NCI-H2081 (cell line): ENCODE measurements at regions not wholly inside any gene's neighbourhood (a gene's known extent, or its start where the extent isn't known, plus 50 kb on each side); places are given as distances from the start of the nearest gene placed in this dataset.
"Not testable (repeated sequence)": the region's sequence is repeated elsewhere in the genome, so short reads cannot be mapped to it uniquely, and the experiment has no call there.

Experiments used
- DNase-seq, 2 experiments: peaks; one replicate each; lab custom pipeline; 2025; lab: John Stamatoyannopoulos, UW

GRCh38 chr21:35800796-35801385, 259.4 kb downstream of the SETD4 start:
- DNase-seq = not testable (repeated sequence)

GRCh38 chr21:35796844-35797243, 263.5 kb downstream of the SETD4 start:
- DNase-seq = peak; percentile 0 to 26

- DNase-seq = not testable (repeated sequence)
Observed at GRCh38 chr21:35794527-35794926, 265.8 kb downstream of the SETD4 start.

- no peak for DNase-seq
Observed at GRCh38 chr21:35792569-35793305, 267.6 kb downstream of the SETD4 start.

GRCh38 chr21:35791541-35792325, 268.6 kb downstream of the SETD4 start:
- no peak for DNase-seq

- no peak for DNase-seq
Observed at GRCh38 chr21:35783721-35784120, 276.6 kb downstream of the SETD4 start.

GRCh38 chr21:35782667-35783066, 277.7 kb downstream of the SETD4 start:
- no peak for DNase-seq

GRCh38 chr21:35780983-35781382, 279.3 kb downstream of the SETD4 start:
- no peak for DNase-seq

- DNase-seq = no peak
Observed at GRCh38 chr21:35779690-35780570, 280.4 kb downstream of the SETD4 start.

GRCh38 chr21:35779167-35779566, 281.2 kb downstream of the SETD4 start:
- no peak for DNase-seq

- DNase-seq = no peak
Observed at GRCh38 chr21:35777081-35777480, 283.2 kb downstream of the SETD4 start.

GRCh38 chr21:35775778-35776544, 284.4 kb downstream of the SETD4 start:
- DNase-seq = no peak

GRCh38 chr21:35770101-35770945, 290.0 kb downstream of the SETD4 start:
- no peak for DNase-seq

- no peak for DNase-seq
Observed at GRCh38 chr21:35768187-35768586, 292.1 kb downstream of the SETD4 start.

GRCh38 chr21:35764586-35764985, 295.7 kb downstream of the SETD4 start:
- DNase-seq = no peak

GRCh38 chr21:35764077-35764476, 296.2 kb downstream of the SETD4 start:
- DNase-seq = no peak

GRCh38 chr21:35754583-35754982, 305.7 kb downstream of the SETD4 start:
- no peak for DNase-seq

- peak in 1 of 2 experiments; percentile 6 for DNase-seq
Observed at GRCh38 chr21:35753308-35753707, 307.0 kb downstream of the SETD4 start.

- no peak for DNase-seq
Observed at GRCh38 chr21:35751171-35751570, 309.2 kb downstream of the SETD4 start.

- DNase-seq = no peak
Observed at GRCh38 chr21:35749904-35750303, 310.4 kb downstream of the SETD4 start.
